HG03342 (cell line): ENCODE measurements at regions not wholly inside any gene's neighbourhood (a gene's known extent, or its start where the extent isn't known, plus 50 kb on each side); places are given as distances from the start of the nearest gene placed in this dataset.

Source experiments
- ATAC-seq: cut with Tn5 transposase; IDR thresholded peaks from one replicate; pipeline ENCODE4 v1.9.1; 2021; ENCODE audit warnings: mild to moderate bottlenecking, moderate library complexity; ENCODE audit not compliant: unreplicated experiment

GRCh38 chr1:38128511-38128910 lies 81.9 kb upstream of the POU3F1 start:
- ATAC-seq = no peak

DNA sequence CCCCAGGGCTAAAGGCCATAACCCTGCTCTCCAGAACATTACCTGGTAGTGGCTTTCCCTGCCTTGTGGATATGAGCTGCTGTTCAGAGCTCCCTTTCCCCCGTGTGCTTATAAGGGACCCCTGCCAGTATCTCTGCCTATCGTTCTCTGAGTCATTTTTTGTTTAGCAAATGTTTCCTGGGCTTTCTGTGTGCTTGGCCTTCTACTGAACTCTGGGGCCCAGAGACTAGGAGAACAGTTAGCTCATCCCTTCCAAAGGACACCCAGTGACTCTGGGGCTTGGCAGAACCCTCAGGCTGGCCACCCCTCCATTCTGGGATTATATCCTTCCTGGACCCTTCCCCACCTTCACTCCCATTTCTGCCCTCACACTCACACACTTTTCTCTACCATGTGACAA lies 80.8 kb upstream of the POU3F1 start:
- no peak for ATAC-seq

GRCh38 chr1:38126970-38127369 lies 80.4 kb upstream of the POU3F1 start:
- ATAC-seq = no peak

- ATAC-seq = no peak
Measured at GRCh38 chr1:38125837-38126520, 79.4 kb upstream of the POU3F1 start.

- no peak for ATAC-seq
Measured at GRCh38 chr1:38125016-38125415, 78.4 kb upstream of the POU3F1 start.

DNA sequence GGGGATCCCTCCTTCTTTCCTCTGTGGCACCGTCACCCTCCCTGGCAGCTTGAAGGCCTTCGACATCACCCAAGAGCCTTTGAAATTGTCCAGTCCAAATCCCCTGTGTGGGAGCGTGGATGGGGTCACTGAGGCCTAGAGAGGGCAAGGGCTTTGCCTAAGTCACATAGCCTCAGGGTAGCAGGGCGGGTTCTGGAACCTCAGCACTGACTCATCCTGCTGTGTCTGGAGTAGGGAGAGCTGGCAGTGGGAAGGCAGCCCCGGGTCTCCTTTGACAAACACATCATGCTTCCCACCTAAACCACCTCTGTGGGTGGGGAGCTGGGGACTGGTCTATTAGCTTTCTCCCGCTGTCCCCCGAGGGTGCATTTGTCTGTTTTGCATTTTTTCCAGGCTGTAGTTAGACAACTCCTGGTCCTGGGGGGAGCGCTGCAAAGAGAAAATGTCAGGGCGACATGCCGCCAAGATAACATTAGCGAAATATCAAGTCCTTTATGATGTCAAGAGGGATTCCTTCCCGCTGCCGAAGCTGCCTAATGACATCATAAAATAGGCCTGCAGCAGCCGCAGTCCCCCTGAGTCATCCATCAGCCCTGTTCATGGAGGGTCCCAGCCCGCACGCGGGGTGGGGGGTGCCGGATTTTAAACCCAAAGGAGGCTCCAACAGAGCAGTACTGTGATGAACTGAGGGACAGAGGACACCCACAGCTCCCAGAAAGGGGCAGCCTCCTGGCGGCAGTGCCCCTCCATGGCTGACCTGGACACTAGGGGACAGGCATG lies 77.0 kb upstream of the POU3F1 start:
- ATAC-seq = no peak

GRCh38 chr1:38121231-38121680 lies 74.7 kb upstream of the POU3F1 start:
- no peak for ATAC-seq

GRCh38 chr1:38120552-38121230 lies 74.1 kb upstream of the POU3F1 start:
- ATAC-seq = no peak

DNA sequence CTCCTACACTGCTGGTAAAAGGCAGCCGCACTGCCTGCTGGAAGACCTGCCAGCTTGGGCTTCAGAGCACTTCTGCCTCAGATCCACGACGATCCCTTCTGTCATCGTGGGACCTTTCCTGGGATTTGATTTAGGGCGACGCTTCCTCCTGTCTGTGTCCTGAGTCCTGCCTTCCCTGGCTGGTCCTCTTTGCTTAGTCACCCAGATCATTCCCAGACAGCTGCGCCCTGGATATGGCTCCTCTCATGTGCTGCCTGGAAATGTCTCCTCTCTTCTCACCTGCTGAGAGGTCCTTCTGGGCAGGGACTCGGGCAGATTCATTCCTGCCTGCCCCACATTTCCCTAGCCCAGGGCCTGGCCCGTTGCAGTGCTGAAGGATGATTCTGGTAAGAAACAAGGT lies 72.4 kb upstream of the POU3F1 start:
- ATAC-seq = no peak

DNA sequence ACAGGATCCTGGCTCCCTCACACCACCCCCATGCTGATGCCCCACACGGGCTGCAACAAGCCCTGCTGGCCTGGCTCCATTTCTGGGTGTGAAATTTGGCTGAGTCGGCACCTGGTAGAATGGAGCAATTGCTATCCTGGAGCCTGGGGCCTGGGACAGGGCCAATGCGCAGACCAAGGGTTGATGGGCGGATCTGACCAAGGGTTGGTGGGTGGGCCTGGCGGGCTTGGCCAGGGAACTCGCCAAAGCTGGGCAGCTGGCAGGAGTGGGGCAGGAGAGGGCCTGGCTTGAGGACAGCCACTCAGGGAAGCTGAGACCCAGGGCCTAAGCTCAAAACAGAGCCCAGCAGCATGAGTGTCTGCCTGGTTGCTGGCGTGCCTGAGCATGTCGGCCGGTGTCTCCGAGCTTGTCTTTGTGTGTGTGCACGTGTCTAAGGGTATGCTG lies 70.9 kb upstream of the POU3F1 start:
- ATAC-seq = no peak

DNA sequence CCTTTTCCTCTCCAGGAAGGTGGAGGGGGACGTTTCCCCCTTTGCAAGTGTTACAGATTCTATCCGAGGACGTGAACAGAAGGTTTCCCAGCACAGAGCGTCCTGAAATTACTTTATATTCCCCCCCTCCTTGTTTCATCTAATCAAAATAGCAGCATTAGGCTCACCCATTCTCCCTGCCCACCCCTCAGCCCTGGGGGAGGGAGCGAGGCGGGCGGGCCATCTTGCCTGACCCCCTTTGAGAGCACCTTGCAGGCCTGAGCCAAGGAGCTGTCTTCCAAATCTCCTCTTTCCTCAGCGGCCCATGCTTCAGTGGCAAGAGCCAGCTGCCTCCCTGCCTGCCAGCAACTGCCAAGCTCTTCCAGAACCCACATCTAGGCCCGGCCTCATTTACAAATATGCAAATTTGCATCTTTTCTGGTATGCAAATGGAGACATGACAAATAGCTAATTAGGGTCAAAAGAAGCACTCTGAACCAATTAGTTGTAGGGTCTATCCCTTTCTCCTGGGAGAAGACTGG lies 69.1 kb upstream of the POU3F1 start:
- ATAC-seq = no peak

GRCh38 chr1:38115226-38115625 lies 68.6 kb upstream of the POU3F1 start:
- ATAC-seq = no peak

DNA sequence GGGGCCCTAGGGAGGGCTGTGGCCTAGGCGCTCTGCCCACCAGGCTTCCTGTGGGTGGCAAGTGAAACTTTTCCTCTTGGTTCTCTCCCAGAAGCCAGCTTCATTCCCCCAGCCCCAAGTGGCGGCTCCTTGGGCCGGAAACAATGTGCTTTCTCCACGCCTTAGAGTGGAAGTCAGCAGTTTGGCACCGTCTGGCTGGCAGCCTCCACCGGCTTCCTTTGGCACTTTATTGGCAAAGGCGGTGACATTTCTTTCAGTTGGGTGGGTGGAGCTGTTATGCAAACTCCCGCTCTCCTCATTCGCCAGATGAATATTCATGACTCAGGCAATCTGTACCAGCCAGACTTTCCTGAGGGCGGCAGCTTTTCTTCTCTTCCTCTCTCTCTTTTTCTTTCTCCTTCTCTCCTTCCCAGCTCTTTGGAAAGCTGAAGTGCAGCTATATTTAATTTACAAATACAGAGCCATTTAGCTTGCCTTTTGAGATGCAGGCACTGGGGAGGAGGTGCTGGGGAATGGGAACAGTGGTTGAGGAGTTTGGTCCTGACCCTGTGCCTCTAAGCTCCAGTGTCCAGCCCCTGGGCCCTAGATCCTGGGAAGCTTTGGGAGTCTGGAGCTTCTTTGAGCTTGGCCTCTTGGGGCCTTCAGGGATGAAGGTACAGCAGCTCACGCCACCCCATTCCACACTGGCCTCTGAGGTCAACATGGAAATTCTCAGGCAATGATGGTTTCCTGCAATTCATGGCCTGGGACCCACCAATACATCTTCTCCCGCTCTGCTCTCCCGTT lies 67.8 kb upstream of the POU3F1 start:
- no peak for ATAC-seq

- no peak for ATAC-seq
Measured at GRCh38 chr1:38113159-38113666, 66.6 kb upstream of the POU3F1 start.

DNA sequence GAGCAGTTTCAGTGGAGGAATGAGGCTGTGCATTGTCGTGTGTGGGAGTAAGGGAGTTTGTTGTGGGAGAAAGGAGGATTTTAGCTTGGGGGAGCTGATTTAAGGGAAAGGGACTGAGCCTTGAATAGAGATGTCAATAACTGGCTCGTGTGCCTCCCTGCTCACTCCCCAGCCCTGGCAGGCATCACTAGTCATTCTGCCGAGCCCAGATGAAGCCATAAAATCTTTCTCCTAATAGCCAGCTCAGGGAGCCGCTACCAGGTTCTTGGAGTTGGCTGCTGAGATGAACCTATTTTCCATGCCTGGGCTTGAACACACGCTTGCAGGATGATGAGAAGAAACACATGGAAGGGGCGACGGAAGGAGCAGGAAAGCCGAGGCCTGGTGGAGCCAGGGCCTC lies 65.0 kb upstream of the POU3F1 start:
- ATAC-seq = no peak

DNA sequence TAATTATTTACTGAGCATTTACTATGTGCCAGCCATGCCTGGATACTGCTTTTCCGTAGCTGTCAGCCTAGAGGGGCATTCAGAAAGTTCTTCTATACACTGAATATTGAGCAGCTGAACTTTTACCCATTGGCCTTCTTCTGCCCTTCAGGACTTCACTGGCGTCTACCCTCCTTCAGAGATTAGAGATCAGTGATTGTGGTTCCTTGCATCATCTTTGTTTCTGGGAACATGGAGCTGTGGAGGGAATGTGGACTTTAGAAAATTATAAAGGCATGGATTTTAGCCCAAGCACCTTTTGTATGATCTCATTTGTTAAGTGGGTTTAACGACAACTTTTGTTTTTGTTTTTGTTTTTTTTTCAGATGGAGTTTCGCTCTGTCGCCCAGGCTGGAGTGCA lies 58.7 kb upstream of the POU3F1 start:
- no peak for ATAC-seq

DNA sequence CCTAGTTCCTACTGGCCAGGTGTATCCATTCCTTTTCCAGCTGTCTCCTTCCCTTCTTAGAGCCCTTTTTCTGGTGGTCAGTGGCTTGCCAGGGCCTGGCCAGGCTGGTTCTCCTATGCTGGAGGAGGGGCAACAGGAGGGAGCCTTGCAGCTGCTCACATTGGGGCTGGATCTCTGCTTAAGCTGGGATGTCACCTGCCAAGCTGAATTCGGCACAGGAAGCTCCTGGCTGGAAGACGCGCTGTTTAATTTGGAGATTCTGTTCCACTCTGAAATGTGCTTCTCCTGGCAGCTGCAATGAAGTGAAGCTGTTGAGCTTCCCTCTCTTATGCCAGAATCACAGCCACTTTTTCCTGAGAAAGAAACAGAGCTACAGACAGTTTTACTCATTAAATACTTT lies 56.0 kb upstream of the POU3F1 start:
- no peak for ATAC-seq

GRCh38 chr1:38101037-38101785 lies 54.6 kb upstream of the POU3F1 start:
- no peak for ATAC-seq

DNA sequence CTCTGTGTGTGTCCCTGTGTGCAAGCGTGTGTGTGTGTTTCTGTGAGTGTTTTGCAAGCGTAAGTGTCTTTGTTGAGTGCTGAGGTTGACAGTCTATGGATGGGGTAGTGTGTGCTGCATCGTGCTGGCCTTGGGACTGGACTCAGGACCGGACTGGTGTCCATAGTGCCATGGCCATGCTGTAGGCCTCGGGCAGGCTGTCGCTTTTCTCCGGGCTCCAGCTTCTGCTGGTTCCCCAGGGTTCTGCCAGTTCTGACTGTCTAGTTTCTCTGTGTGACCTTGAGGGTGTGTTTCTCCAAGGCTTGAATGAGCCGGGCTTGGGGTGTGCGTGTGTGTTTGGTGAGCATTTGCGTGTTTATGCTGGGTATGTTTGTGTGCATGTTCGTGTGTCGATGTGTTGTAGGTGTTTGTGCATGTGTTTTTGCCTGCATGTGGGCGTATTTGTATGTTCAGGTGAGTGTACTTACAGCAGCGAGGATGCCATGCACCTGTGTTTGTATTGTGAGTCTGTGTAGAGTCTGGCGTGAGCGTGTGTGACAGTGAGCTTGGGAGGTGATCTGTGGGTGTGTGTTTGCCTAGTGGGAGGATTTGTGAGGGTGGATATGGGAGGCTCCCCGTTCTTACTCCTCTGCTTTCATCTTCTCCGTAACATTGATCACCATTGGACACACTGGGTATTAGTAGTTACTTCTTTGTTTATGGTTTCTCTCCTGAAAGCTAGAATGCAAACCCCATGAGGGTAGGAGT lies 51.7 kb upstream of the POU3F1 start:
- no peak for ATAC-seq
